ENCODE measurements at regions not wholly inside any gene's neighbourhood (a gene's known extent, or its start where the extent isn't known, plus 50 kb on each side); places are given as distances from the start of the nearest gene placed in this dataset.
A peak's percentile ranks its signal among the peaks of the same experiment; 100 is the strongest.

GRCh38 chr2:20110383-20110782 is 59.0 kb upstream of the LAPTM4A start:
- DNase-seq = no peak

- DNase-seq = no peak
Observed at GRCh38 chr2:20108655-20109396, 57.4 kb upstream of the LAPTM4A start.

GRCh38 chr2:20107776-20108175 is 56.3 kb upstream of the LAPTM4A start:
- no peak for DNase-seq

- DNase-seq = no peak
Observed at GRCh38 chr2:20107352-20107751, 55.9 kb upstream of the LAPTM4A start.

- peak; percentile 29 for DNase-seq
Observed at GRCh38 chr2:20106746-20107145, 55.3 kb upstream of the LAPTM4A start.

- no peak for DNase-seq
Observed at GRCh38 chr2:20104900-20105545, 53.6 kb upstream of the LAPTM4A start.

- no peak for DNase-seq
Observed at GRCh38 chr2:20103530-20103929, 52.1 kb upstream of the LAPTM4A start.

Measured in CD4-positive, alpha-beta T cell treated with Interleukin-12 subunit alpha and Interleukin-12 subunit beta, for 1 hour (primary cell).